HG03097 (cell line): ENCODE measurements at regions not wholly inside any gene's neighbourhood (a gene's known extent, or its start where the extent isn't known, plus 50 kb on each side); places are given as distances from the start of the nearest gene placed in this dataset.

Source experiments
- ATAC-seq: cut with Tn5 transposase; IDR thresholded peaks from one replicate; pipeline ENCODE4 v1.9.1; 2021; ENCODE audit not compliant: unreplicated experiment, low FRiP score

GRCh38 chr7:25788961-25789620 is 362.9 kb upstream of the NFE2L3 start:
- ATAC-seq, result no peak

DNA sequence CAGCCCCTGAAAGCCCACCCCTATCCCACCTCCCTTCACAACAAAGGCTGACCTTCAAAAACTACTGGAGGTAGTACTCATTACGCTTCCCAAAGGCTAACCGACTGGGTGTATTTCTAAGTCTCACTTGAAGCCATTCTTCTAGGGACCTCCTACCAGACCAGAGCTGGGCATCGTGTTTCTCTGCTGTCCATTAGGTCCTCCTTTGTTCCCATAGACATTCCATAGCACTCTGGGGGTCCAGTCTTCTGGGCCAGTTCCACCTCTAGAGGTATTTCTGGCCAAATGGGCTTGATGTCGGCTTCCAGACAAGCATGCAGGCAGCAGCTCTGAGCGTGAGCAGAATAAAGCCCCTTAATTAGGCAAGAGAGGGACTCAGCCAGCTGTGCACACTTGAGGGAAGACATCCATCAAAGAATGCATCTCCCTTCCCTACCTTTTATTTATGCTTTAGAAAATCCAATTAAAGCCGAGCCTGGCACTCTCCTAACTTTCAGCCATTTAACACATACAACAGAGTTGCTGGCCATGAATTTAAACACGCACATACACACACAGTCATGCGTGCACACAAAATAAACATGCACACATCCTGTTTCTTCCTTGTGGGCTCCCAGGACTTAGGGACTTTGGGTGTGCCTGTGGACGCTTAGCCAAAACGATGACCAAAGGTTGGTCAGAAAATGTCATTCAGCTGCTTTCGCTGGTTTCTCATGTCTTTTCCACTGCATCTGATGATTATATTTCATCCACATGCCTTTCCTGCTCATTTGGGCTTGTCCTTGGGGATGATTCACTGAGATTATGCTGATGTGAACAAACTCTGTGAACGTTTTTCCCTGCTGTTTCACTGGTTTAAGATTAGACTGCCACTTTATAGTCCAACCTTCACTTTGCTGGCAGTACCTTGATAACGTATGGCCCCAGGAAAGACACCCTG is 362.0 kb upstream of the NFE2L3 start:
- no peak for ATAC-seq

DNA sequence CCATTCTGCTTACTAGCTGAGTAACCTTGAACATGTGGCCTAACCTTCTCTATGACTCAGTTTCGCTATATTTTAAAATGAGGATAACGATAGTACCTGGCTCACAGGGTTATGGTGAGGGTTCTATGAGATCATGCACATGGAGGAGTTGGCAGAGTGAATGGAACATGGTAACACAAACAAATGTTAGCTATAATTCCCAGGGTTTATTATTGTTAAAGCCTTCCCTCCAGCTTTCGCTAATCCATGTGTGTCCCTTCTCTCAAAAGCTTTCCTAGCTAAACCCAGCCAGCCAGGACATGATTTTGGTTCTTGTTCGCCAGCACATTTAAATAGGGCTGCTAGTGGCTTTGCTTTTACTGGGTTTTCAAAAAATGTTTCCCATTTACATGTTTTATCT is 361.0 kb upstream of the NFE2L3 start:
- no peak for ATAC-seq

- ATAC-seq, result no peak
Measured at GRCh38 chr7:25792586-25792985, 359.4 kb upstream of the NFE2L3 start.

DNA sequence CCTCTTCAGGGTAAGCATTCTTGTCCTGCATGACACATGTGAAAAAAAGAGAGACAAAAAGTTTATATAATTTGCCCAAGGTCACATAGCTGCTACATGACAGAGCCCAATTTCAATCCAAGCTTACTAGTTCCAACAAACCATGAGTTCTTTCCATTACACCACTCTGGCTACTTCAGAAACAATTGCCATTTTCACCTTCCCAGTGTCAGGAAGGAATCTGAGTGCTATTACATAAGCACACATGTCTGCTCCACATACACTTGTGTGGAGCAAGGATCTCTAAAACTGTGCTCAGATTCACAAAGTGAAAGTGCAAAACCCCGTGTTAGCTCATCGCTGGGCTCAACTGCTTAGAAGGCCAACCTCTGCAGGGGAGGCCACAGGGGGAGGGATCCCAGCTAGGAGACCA is 356.2 kb upstream of the NFE2L3 start:
- no peak for ATAC-seq

- ATAC-seq, result no peak
Measured at GRCh38 chr7:25798344-25798743, 353.7 kb upstream of the NFE2L3 start.

GRCh38 chr7:25801214-25801613 is 350.8 kb upstream of the NFE2L3 start:
- no peak for ATAC-seq

- no peak for ATAC-seq
Measured at GRCh38 chr7:25802057-25802456, 349.9 kb upstream of the NFE2L3 start.

DNA sequence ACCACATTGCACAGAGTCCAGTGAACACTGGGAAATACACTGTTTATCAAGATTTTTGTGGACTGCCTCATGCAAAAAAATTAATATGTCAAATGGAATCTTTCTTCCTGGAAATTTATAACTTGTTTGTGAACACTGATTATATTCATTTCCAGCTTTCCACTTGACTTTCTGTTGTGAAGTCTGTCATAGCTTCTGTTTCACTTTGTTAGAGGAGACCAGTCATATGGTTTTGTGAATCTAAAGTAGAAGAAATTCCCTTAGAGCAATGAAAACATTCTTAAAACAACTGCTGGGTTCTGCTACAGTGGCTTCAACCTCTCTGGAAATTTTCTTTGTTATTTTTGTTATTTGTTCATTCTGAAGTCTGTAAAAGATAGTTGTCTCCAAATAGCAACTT is 349.5 kb upstream of the NFE2L3 start:
- no peak for ATAC-seq

- no peak for ATAC-seq
Measured at GRCh38 chr7:25803117-25803887, 348.7 kb upstream of the NFE2L3 start.

DNA sequence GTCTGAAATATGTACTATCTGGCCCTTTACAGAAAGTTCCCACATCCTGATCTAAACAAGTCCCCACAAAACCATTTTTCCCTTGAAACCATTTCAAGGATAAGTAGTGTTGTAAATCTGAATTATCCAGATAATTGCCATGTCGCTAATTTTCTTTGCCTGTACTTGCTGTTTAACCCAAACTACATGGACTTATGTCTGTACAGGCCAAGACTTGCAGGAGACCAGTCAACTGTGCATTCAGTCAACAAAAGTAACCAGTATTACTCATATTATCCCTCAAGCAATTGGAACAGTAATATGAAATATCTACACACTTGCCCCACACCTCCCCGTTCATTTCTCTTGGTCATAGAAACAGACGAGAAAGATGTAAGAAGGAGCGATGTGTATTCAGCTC is 347.8 kb upstream of the NFE2L3 start:
- ATAC-seq, result no peak

DNA sequence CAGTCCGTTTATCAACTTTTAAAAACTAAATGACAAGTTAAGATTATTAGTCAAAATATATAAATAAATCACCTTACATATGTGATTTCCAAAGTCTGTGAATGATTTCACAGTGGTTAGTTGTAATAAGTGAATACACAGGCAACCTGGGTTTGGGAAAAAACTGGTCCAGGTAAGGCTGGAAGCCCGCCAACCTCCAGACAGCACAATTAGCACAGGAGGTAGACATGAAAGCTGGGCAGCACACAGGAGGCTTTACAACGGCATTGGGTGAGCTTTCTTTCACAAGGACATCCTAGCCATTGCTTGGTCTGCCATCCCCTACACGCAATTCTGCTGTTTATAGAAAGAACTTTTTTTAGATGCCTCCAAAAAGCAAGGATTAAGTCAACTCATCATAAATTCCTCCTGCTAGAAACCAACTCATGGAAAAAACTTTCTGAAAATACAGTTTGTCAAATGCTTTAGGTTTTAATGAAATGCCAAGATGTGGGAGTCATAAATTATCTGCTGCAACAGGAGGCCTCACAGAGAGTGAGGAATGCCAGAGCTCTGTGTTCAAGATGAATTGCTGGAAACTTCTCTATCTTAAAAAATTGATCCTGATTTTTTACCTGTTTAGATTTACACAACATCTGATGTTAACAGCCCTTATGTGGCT is 346.8 kb upstream of the NFE2L3 start:
- no peak for ATAC-seq

DNA sequence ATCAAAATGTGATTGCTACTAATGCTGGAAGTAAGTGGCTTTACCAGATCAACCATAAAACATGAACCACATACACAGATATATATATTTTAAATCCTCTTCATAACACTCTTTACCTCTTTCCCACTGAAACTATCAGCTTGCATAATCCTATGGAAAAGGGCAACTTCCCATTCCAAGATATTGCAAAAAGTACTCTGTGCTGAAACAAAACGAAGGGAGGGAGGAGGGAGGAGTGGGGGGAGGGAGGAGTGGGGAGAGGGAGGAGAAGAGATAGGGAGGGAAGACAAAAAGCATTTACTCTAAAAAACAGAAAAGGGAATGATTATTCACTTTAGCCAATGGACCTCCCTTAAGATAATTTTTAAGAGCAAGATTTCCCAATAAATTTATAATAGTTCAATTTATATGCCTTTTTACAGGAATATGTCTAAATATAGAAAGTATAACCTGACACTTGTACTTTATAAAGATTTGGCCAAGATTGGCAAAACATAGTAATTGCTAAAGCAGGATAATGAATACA is 344.8 kb upstream of the NFE2L3 start:
- ATAC-seq, result no peak

DNA sequence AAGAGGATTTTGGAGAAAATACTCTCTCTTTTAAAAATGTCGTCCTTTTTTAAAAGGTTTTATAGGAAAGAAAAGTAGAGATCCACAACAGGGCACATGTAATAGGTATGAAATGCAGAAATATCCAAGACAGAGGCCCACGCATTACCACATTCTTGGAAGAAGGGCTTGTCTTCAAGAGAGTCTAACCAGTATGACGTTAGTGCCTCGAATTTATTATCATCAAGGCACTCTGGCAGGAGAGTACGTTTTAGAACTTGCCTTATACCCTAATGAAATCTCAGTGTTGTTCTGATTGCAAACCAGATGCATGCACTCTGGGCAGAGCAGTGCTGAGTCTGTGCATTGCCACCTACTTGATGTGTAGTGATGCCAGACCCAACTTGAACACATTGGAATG is 342.6 kb upstream of the NFE2L3 start:
- no peak for ATAC-seq

GRCh38 chr7:25812086-25812850 is 339.7 kb upstream of the NFE2L3 start:
- ATAC-seq, result no peak

DNA sequence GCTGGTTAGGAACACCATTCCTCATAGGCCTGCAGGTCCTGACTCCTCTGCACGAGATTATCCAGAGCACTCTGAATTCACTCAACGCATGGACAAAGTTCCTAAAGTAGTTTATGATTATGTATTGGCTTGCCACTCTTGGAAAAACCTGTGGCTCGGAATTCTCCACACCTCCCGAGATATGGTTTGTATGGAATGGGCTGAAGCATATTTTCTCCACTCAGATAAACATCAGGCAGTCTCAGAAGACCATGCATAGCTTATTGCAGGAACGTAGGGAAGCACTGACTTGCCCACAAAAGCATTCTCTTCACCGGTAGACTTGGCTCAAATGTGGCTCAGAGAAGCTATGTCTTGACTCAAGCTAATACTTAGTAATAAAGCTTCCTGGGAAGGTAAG is 338.6 kb upstream of the NFE2L3 start:
- ATAC-seq, result no peak

DNA sequence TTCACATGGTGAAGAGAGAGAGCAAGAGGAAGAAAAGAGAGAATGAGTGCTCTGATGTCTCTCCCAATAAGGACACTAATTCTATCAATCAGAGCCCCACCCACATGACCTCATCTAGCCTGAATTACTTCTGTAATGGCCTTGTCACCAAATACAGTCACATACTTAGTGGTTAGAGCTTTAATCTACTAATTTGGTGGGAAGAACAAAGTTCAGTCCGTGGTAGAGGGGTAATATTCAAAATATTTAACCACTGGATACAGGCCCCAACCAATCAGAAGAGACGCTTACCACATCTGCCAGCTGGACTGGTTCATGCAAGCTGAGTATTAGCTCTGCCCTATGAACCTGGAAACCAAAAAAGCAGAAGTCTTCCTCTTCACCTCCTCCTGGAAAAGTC is 336.3 kb upstream of the NFE2L3 start:
- ATAC-seq, result no peak

GRCh38 chr7:25820432-25821040 is 331.5 kb upstream of the NFE2L3 start:
- no peak for ATAC-seq

DNA sequence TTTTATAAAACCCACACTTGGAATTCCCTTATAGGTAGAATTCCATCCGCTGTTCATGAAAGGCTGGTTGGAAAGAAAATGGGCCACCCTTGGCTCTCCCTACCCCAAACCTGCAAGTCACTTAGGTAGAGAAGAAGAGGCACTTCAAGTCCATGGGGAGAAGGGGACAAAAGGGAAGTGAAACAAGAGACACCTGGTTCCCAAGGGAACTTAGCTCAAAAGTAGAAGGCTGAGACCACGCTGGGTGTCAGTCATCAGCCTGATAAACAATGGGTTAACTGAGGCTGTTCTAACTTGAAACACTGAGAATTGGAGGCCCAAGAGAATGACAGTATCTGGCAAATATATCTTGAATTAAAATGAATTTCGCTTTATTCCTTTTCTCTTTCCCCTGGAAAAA is 330.8 kb upstream of the NFE2L3 start:
- no peak for ATAC-seq
